ENCODE measurements at regions not wholly inside any gene's neighbourhood (a gene's known extent, or its start where the extent isn't known, plus 50 kb on each side); places are given as distances from the start of the nearest gene placed in this dataset.

DNA sequence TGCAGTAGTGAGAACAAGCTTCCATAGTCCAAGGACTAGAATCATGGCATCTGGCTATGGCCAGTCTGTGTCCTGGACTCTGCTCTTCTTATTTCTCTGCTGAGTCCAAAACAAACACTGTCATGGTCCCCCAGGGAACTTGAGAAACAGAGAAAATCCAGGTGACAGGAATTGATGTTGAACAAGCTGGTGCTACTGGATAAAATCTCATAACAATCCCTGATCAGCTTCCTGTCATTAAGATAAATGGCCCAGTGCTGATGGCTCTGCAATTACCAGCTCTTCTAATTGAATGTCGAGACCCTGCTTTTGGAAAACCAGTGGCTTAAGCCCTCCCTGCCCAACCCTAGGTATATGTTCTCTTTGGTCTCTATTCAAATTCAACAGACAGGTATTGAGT is 58.8 kb upstream of the ARHGAP36 start:
- TF ChIP-seq CTCF (IDR thresholded peaks at IDR 0.05) (no peak), EP300 (IDR thresholded peaks at IDR 0.05) (no peak), POLR2A (IDR thresholded peaks at IDR 0.05) (no peak)
